ENCODE measurements at regions not wholly inside any gene's neighbourhood (a gene's known extent, or its start where the extent isn't known, plus 50 kb on each side); places are given as distances from the start of the nearest gene placed in this dataset.

DNA sequence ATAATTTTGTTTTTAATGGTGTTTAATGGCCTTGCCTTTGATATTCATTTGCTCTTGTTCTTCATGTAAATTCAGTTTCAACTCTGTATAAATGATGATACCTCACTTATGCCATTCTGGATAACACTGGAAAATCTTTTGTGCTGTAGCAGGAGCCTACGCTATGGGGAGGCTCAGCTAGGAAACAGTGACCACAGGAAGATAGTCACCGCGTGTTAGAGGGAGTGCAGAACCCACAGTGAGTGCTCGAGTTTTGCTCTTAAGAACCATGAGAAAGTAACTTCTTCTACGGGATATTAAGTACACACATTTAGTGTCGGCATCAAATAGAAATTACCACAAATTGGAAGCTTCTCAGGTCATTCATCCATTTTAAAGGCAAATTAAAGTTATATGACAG, 143.9 kb downstream of the IRX2 start:
- no peak for DNase-seq

DNA sequence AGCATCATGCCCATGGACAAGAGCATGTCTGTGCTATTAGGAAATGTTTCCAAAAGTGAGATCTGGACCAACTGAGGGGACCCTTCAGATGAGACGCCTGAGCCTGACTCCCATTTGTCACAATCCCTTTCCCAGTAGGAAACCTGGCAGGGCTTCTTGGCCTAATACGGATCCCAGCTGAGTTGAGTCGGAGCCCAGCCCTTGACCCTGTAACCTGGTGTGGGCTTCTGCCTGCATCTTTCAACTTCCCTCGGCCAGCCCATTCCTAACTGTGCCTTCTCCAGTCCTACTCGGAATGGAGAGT, 148.3 kb downstream of the IRX2 start:
- DNase-seq: no peak

DNA sequence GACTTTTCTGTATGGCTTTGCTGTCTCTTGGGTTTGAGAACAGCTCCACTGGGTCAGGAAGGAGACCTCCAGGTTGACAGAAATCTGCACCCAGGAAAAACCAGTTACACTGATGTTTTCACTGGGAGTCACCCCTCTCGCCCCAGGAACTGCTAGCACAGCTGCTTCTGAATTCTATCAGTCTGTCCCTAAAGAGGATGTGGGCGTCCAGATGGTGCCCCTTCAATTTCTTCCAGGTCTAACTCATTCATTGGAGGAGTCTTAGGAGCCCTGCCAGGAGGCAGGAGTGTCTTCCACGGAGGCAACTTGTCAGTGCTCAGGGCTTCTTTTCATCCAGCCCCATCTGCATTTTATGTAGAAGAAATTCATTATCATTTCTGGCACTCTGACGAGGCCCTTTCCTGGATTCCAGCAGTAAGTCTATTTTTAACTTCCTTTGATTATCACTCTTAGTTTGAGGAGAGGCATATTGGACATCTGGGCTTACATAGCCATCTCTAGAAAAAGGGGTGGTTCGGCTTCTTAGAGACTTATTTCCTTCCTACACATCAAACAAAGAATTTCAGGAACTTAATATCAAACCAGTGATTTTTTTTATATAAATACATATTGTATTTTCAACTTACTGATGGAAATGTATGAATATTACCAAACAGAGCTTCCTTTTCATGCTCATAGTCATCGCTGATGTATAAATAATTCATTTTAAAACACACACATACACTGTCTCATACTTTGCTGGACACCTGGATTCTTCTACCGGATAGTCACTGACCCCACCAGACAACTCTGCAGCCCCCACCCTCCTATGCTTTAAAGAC, 148.8 kb downstream of the IRX2 start:
- DNase-seq: no peak

DNA sequence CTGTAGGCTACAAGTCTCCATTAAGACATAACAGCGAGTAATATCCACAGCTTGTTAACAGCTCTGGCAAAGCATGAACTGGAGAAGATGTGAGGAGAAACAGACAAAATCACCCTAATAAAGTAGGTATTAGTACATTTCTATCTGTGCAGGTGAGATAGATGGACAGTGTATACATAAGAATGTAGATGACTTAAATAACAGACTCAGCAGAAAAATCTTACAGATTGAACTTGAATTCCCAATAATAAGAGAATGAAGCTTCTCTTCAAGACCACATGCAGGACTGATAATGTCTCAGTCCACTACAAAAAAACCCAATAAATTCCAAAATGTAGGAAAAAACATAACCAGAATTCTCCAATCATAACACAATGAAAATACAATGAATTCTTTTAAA, 153.0 kb downstream of the IRX2 start:
- no peak for DNase-seq

DNA sequence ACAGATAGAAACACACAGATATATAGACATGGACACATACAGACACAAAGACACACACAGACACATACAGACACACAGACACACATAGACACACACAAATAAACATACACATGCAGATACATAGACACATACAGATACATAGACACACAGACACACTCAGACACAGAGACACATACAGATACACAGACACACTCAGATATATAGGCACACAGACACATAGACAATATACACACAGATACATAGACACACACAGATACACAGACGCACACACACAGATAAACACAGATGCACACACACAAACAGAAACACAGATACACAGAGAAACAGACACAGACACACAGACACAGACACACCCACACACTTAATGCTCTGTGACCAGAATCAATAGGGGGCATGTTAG, 156.8 kb downstream of the IRX2 start:
- DNase-seq: no peak

DNA sequence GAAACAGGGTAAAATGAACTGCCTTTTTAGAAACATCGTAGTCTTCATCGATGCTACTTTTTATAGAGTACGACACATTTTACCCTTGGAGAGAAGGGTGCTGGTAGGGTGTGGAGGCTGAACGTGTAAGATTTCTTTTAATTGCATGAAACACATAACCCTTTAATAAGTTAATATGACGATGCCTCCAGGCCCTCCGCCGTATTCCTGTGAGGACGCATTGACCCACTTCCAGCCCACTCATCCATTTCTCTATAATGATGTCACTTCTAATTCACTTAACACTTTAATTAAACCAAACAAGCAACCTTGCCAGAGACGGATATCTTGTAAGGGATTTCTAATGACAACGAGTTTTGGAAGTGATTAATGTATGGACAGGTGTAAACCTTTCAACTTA, 158.7 kb downstream of the IRX2 start:
- DNase-seq: no peak

DNA sequence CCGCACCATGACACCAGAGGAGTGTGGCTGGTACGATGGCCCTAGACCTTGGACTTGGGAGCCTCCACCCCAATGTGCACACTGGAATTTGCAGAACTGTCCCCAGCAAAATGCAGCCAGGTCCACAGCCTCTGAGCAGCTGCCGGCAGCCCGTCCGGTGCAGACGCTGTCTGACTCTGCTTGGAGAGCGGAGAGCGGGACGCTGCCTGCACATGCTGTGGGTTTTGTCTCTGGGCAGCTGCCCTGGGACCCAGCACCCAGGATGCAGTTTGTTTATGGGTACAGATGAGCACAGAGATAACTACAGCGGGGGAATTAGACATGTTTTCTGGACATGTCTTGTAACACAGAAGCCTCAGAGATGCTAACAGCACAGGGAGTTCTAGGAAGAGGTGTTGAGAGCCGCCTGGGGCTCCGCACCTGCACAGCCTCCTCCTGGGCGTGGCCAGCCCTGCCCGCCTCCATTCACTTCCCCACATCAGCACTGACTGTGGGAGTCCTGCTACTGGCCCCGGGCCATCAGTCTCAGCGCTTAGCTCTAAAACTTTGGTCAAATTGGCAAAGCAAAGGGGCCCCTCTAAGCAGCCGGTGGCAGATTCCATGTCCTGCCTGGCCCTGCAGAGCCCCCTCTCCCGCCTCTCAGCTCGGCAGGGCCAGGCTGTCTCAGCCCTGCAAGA, 159.6 kb downstream of the IRX2 start:
- no peak for DNase-seq

DNA sequence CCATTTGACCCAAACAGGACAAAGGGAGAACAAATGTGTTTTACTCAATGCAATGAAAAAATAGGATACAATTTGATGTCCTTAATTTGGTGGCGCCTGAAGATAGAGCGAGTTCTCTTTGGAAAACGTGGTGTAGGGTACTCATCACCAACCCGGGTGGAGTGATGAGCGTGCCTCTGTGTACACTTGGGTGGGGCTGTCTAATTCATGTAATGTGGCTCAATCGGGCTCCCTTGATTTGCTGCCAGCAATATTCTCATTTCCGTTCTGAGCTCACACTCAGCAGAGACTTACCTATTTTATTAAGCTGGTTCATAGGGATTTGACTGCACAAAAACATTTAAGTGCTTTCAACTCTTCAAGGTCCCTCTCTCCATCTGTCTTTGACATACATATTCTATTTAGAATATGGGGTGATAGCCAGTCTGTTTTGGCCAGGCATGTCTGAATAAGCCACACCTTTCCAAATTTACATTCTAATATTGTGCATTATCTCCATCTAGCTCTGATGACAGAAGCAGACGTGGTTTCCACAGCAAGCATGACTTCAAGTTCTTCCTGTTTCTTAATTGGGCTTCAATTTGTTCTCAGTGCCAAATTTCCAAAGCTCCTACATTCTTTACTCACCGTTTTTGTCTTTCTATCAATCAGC, 162.5 kb downstream of the IRX2 start:
- DNase-seq: no peak

DNA sequence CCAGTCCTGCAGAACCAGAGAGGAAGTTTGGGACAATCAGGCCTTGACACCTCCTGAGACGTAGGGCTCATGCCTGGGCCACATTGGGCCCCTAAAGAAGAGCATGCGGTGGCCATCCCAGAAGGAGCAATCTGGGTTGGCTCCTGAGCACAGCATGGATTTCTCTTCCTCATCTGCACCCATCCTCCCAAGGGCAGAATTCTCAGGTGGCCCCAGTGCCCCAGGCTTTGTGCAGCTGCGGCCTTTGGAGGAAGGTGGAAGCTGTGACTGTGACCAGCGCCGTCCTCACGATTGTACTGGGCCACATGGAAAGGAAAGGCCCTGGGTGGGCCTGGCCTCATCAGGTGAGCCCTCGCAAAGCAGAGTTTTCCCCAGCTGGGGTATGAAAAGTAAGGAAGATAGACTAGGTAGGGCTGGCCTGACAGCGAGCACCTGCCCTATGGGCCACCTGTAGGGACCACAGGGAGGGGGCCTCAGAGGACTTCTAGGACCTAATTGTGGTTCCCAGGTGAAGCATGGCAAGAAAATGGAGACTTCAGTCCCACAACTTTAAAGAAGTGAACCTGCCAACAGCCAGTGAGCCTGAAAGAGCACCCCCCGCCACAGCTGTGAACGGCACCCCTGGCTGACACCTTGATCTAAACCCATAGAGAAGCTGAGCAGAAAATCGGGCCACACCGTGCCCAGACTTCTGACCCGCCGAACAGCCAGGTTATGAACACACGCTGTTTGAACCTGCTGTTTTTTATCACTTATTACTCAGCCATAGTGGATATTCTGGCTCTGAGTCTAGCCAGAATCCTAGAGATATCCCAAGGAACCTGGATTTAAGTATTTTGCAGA, 164.1 kb downstream of the IRX2 start:
- no peak for DNase-seq

DNA sequence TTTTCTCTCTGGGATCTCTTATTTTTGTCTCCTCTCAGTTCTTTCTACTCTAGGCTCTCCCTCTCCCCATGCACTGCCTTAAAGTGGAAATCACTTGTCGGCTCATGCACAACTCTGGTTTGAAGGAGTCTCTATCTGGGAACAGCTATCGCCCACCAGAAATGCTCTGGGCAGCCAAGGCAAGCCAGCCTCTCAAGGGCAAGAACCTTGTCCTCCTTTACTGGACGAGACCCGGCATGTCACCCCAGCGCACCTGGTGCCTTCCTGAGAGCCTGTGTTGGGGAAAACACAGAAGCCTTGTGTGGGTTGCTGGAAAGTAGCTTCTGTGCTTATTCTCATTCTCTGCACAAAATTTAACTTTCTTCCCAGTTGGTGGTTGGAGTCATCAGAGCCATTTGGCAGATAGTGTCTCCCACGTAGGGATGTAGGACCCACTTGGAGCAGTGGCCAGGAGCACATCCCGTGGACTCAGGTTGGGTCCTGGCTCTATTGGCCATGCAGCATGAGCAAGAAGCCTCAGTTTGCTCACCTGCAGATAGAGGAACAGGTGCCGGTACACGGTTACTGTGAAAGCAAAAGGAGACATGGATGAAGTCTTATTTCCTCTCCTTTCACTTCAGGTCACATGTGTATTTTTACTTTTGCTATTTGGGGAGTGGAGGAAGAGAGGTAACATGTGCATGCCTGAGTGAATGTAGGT, 165.3 kb downstream of the IRX2 start:
- no peak for DNase-seq

DNA sequence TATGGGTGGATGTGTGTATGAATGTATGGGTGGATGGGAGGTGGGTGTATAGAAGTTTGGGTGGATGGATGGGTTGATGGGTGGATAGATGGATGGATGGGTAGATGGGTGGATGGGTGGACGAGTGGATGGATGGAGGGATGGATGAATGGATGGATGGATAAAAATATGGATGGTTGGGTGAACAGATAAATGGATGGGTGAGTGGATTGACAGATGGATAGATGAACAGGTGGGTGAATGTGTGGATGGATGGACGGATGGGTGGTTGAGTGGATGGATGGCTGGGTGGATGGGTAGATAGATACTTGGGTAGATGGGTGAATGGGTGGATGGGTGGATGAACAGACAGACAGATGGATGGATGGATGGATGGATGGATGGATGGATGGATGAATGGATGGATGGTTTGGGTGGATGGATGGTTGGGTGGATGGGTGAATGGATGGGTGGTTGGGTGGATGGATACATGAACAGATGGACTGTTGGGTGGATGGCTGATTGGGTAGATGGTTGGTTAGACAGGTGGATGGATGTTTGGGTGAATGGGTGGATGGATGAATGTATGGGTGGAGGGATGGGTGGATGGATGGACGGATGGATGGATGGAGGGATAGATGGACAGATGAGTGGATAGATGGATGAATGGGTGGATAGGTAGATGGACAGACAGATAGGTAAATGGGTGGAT, 166.8 kb downstream of the IRX2 start:
- no peak for DNase-seq

DNA sequence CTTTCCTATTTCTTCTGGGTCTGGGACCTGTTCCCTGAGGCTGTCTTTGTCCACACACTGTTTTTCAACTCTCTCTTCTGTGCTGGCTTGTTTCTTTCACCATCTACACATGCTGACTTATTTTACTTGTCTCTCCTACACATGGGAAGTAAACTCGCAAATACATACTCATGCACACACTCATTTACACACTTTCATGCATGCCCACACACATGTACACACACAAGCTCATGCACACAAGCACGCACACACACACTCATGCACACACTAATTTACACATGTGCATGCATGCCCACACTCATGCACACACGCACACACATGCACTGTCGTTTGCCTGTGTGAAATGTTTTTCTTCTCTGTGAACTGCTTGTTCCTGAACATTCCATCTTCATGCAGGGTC, 169.0 kb downstream of the IRX2 start:
- no peak for DNase-seq

DNA sequence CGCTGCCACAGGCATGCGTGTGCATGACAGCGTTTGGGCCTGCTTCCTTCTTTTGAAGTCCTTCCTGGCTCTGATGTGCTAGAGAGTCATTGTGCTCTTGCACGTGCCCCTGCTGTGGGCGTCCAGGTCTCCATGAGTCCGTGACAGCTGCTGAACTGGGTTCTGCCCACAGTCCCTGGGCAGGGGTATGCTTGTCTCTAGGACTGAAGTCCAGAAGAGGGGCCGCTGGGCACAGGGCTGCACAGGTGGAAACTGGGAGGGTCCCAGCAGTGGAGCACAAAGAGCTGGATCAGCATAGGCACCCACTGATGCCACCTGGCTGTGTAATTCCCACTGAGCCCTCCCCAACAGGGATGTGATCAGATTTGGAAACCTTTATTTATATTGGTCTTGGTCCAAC, 169.4 kb downstream of the IRX2 start:
- no peak for DNase-seq

DNA sequence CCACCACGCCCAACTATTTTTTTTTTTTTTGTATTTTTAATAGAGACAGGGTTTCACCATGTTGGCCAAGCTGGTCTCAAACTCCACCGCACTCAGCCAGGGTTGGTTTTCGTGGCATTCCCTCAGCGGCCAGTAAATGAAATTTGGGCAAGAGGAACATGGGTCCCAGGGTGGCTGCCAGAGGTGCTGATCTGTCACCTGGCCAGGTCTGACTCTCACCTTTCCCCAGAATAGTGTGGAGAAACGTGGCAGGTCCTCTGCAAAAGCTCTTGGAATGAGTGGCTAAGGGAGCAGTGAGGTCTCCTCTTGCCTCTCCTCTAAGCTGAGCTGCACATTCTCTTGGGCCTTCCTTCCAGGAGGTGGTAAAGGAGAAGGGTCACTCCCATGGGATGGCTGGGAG, 170.1 kb downstream of the IRX2 start:
- no peak for DNase-seq

DNA sequence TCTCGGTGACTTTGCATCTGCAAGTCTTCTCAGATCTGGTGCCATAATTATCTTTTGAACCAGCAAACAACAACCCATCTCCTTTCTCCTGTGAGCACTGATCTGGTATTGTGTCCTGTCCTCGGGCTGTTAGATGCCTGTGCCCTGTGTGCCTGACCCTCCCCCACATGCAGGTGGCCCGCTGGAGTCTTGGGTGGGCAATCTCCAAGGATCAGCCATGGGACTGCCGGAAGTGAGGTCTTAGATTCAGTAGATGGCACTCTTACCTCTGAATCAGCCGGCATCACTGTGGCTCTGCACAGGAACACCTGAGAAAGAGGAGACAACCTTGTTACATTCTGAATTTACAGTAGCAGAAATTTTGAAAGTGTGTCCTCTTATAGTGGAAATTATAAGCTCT, 172.4 kb downstream of the IRX2 start:
- no peak for DNase-seq

DNA sequence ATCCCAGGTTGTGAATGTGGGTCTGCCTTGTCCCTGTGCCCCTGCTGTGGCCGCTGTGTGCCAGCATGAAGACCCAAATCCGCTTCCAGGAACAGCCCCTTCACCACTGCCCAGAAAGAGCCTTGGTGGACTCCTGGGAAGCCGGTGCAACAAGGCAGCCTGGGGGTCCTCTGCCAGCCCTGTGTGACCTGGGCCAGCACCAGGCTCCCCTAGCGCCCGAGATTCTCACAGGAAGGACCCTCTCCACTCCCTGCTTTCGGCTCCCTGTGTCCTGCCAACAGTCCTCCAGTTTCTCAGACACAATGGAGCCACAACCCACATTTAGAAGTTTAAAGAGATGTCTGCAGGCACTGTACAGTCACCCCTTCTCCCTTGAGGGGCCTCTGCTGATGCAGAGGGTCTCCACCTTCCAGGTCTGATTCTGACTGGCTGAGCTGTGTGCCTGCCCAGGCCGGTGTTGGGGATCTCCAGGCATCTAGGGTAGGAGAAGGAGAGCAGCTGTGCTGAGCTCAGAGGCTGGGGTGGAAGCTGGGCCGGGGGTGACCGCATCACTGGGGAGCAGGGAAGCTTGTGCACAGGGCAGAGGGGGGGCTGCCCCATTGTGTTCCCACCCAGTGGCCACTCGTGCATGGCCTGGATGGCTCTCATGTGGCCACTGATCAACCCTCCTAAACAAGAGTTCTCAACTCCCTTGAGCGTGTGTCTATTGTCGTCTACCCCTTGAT, 174.0 kb downstream of the IRX2 start:
- no peak for DNase-seq

DNA sequence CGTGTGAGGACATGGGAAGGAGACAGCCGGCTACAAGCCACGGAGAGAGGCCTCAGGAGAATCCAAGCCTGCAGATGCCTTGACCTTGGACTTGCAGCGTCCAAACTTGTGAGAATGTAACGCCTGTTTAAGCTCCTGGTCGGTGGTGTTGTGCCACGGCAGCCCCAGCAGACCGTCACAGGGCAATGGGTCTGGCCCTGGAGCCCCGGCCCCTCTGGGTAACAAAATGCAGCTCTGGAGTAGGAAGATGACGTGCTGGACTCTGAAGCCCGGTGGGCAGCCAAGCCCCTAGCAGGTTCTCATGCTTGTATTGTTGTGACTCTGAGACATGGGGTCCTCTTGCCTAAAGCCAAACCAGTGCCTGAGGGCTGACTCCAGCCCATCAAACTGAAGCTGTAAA, 174.7 kb downstream of the IRX2 start:
- DNase-seq: no peak

DNA sequence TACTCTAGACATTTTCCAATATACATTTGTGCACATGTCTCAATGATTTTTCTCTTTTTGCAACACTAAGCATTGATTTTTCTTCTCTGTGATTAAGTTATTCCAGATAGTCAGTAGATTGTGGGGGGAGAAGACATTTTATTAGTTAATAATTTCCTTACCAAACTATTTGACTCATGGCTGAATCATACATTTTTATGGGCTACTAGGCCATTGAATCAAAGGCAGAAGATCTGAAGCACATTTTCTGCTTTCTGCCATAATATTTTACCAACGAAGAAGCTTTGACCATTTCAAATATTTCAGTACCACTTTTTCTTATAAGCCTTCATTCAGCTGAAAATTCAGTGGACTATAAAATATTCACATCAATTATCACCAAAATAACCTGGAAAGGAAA, 175.6 kb downstream of the IRX2 start:
- no peak for DNase-seq

DNA sequence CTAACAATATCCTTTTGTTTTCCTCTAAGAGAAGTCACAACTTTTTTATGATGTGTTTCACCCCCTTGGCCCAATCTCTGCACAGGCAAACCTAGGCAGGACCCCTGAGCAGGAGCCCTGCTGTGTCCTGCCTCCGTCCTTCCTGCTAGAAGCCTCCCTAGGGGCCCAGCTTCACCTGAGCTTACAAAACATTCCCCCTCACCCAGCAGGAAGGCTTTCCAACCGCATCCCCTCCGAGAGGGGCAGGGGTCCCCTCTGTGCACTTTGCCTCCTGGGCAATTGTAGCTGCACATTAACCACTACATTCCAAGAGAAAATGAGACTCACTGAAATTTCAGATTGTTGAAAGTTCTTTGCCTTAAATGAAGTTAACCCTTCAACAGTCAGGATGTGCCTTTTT, 176.2 kb downstream of the IRX2 start:
- DNase-seq: no peak

DNA sequence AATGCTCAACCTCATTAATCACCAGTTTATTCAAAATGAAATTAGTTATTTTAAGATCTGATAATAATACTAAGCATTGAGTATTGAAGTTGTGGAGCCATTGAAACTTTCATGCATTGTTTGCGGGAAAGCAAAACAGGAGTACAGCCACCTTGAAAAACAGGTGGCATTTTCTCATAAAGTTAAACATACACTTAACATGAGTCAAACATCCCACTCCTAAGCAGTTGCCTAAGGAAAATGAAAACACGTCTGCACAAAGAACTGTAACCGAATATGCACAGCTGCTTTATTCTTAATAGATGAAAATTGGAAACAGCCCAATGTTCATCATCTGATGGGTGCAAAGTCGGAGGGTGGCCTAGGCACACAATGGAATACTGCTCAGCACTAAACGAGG, 177.3 kb downstream of the IRX2 start:
- no peak for DNase-seq
